Activated T-cell treated with anti-CD3 and anti-CD28 coated beads for 4 hours (primary cell): ENCODE measurements at regions not wholly inside any gene's neighbourhood (a gene's known extent, or its start where the extent isn't known, plus 50 kb on each side); places are given as distances from the start of the nearest gene placed in this dataset.

ENCODE experiments used
- DNase-seq: peaks from one replicate; pipeline ENCODE4 v3.0.0-alpha.2; 2020

DNA sequence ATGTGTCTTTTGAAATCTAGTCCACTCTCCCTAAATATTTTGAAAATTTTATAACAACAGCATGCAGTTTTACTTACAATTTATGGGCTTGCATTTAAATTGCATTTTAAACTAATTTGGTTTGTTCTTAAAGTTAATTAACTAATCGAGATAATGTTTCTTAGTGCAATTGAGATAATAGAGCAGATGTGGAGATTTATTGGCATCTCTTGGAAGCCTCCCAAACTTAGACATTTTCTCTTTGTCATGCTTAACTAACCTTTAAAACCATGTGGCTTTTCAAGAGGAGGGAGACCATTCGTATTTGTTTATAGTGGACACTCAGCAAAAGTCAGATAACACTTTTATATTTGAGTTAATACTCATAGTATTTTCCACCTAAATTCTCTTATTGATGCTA, 887.0 kb upstream of the CELF2 start:
- DNase-seq, result no peak

DNA sequence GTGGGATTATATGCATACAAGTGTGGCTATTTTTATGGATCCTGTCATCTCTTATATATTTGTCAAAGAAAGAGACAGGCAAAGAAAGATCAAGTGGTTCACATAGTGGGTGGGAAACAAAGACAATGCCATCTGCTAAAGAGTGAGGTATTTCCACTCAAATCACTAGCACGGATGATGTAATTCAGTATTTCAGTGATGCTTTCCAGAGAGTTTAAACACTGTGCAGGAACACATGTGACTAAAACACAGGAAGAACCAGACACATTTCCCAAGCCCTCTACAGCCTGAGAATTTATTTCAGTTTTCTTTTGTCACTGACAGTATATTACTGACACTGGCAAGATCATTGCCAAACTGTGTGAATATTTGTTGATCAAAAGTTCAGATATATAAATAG, 885.7 kb upstream of the CELF2 start:
- DNase-seq, result no peak

DNA sequence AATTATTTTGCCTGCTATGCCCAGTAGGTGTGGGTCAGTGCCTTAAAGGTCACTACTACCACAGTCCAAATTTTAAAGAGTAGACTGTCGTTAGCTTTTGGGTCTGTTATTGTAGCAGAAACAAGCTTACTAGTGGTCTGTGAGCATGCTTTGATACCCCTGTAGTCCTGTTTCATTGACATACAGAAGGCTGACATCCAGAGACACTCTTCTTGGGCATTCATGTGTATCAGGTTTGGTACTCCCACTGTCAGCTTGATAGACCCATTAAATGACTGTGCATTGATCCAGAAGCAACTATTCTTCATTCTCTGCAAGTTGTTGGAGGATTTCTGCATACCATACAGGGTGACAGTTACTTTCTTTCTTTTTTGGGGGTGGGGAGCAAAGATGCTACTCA, 884.4 kb upstream of the CELF2 start:
- DNase-seq, result no peak

DNA sequence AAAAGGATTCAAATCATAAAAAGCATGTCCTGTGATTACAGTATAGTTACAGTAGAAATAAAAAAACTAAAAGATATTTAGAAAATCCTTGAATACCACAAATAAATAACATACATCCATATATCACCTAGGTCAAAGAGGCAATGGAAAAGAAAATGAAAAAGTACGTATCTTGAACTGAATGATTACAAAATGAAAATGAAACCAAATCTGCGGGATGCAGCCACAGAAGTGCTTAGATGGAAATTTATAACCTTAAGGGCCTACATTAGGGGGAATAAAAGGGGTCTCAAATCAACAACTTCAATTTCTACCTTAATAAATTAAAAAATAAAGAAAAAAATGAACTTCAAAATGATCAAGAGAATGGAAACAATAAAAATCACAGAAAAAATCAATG, 879.0 kb upstream of the CELF2 start:
- DNase-seq, result no peak

DNA sequence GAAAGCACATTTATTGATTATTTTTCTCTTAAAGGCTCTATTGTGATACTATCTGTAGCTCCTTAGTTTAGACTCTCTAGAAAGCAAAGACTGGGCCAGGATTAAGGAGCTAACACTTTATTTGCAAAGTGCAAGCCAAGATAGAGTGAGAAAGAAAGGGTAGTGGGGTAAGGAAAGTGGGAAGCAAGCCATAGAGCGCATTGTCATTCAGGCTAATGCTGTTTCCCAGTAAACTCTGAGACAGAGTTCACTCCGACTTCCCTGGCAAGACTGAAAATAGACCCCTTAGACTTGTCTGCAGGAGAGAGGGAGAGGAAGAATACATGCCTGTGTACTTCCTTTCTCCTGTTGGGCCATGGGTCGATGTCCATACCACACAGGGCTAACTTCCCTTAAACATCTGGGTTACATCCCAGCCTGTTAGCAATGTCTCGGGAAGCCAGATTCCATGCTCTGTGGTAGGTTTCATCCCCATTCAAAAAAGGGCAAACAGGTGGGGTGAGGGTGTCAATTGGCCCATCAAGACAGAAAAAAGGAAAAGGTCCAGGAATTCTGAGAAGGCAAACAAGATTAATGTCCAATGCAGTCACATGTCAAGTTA, 875.8 kb upstream of the CELF2 start:
- no peak for DNase-seq

DNA sequence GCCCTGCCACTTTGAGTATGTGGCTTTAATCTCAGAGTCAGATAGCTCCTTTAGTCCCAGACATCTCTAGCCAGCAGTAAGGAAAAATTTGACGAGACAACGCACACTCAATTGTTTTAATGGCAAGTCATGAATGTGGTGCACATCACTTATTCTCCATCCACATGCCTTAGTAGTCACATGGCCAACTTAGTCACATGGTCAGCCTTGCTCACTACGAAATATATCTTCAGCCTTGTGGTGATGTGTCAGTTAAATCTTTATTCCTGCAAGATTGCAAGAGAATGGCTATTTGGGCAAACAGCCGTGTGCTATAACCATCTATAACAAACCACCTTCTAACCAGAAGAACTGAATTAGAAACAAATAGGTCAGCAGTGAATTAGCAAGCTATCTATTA, 871.1 kb upstream of the CELF2 start:
- DNase-seq, result no peak

DNA sequence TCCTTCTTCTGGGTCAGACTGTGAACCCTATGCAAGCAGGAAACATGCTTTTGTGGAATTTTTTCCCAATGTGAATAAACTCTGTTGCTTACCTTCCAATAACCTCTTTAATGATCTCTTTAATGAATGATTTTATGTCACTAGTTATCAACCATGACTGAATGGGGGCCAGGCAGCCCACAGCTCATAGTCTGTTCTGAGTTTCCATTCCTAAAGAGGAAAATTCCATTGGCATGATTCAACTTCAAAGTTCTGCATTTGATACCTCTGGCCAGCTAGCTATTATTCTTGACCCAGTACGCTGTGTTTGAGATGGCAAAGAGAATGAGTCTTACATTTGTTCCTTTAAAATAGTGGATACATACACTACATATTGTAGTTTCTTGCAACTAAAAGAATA, 867.8 kb upstream of the CELF2 start:
- DNase-seq, result no peak

DNA sequence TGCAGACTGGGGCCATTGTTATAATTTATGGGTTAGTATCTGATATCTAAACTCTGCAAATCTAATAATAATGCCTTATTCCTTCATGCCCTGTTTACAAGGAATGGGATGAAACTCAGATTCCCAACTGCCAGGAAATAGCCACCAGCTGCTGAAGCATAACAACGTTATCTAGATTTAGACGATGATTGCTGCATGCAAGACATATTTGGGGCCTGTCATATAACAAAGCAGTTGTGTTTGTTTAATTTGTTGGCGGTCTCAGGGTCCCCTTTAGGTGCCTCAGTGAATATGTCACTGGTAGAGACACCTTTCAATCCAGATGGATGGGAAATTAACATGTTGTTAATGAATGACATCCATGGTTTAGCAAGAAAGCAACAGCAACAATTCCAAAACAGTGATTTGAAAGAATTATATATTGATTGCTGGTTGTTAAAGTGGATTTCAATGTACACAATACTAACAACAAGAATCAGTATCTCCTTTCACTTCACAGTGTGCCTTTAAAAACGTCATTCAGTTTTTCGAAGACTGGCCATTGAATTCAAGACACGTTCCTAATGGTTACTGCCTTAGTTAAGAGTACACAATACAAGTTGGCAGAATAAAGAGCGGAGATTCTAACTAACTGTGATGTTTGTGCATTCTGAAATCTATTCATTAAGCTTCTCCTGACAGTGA, 860.6 kb upstream of the CELF2 start:
- no peak for DNase-seq

DNA sequence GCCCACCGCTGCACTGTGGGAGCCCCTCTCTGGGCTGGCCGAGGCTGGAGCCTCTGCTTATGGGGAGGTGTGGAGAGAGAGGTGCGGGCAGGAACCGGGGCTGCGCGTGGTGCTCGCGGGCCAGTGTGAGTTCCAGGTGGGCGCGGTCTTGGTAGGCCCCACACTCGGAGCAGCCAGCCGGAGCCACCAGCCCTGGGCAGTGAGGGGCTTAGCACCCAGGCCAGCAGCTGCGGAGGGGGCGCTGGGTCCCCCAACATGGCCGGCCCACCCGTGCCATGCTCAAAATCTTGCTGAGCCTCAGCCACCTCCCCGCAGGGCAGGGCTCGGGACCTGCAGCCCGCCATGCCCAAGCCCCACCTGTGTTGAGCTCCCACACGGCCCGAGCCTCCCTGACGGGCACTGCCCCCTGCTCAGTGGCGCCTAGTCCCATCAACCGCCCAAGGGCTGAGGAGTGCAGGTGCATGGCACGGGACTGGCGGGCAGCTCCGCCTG, 856.8 kb upstream of the CELF2 start:
- no peak for DNase-seq

DNA sequence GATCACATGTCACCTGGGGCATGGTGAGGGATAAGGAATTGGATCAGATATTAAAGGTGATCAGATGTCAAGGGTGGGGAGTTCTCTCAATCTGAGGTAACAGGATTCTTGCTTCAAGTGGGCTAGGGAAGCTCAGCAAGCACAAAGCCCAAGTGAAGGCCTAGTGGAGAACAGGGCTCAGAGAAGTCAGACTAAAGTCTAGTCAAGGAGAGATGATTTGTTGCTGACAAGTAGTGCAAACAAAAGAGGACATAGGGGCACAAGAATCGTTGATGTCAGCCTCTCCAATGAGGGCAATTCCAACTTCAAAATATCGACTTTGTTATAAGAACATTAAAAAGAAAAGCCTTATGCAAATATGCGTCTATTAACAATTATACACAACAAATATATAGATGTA, 852.8 kb upstream of the CELF2 start:
- DNase-seq, result no peak

DNA sequence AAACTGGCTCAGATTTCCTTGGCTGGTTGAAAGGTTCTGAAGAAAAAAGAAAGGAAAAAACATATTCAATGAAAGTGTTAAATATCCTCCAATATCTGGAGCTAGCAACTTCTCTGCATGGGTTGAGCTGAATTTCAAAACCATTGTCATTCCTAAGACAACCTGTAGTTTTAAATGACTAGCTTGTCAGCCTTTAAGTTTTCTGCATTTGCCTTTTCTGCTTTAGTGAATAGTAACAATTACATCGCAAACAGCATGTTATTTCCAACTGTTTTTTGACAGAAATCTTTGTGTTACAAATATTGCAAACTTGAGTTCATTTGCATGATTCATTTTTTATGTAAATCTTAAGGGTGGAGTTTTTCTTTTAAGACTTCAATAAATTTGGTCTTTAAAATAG, 852.3 kb upstream of the CELF2 start:
- no peak for DNase-seq

DNA sequence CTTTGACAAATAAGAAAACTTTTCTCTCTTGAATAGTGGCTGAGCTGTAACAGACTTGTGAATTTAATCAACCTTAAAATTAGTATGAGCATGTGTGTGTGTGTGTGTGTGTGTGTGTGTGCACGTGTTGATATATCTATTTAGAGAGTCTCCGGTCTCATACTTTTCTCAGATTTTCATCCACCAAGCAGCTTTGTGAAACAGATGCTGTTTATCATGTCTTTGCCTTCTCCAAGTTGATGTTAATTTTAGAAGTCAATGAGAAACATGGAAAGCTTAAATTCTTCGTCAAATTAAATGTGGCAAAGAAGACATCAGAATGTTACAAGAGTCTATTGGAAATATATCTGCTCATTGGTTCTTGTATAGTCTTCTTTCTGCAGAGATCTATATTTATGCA, 839.2 kb upstream of the CELF2 start:
- no peak for DNase-seq

DNA sequence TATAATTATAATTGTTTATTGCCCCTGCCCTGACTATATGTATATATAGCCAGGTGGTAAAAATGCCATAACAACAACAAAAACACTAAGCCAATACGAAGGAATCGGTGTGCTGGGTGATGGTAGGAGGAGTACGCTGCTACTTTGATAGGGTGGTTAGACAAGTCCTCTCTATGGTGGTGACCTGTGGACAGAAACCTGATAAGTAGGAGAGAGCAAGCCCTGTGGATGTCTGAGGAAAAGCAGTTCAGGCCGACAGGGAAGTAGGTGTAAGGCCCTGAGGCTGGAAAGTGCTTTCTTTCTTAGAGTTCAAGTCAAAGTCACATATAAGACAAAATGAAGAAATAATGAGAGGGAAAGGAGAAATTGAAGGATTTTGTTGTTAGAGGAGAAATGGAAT, 823.8 kb upstream of the CELF2 start:
- DNase-seq, result no peak

DNA sequence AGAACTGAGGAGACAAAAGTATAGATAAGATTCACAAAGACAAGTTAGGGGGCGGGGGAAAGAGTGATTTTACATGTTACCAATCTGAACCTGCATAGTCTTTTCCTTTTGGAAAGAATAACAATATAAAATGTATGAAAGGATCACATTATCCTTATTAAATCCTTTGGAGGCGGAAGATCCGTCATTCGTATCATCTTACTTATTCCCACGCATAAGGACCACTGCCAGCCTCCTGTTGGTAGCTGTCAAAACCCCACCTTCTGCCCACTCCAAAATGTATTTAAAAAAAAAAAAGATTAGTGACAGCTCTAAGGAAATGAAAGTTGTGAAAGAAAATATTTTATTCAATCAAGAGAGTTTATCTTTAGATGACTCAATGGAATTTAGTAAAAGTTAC, 821.0 kb upstream of the CELF2 start:
- DNase-seq, result no peak

DNA sequence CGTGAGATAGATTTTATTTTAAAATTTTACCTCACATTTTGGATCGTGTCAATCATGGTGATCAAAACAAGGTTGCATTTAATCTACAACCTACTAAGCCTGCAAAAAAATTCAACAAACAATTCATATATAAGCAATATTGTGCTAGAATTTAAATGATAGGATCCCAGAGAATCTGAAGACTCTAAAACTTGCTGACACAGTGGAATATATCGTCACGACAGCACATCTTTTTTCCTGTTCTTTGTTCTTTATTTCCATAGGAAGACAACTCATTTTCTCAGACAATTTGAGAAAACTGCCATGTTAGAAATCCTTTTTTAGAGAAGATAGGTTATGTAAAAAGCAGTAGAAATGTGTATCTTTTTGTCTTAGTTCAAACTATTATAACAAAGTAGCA, 820.2 kb upstream of the CELF2 start:
- no peak for DNase-seq

DNA sequence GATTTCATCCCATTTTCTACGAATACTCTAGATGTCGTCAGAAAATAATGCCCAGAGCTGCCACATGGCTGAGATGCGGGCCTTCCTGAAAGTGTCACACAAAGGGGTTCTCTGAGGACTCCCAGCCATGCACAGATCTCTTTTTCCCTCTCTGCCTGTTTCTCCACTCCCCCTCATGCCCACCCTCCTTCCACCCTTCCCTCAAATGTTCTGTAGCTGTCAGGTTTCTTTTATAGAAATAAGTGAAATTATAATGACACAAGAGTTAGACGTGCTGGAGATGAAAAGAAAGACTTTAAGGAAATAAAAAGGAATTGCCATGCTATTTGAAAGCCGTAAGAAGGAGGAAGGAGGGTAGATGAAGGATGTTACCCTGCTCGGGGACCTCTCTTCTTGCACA, 819.3 kb upstream of the CELF2 start:
- no peak for DNase-seq

DNA sequence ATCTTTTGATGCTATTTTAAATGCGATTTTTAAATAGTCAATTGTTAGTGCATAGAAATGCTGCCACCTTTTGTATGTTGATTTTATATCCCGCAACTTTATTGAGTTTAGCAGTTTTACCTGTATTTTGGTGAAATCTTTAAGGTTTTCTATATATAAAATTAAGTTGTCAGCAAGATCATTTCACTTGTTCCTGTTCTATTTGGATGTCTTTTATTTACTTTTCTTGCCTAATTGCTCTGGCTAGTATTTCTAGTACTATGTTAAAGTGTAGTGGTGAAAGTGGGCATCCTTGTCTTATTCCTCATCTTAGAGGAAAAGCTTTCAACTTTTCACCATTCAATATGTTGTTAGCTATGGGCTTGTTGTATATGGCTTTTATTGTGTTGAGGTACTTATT, 813.3 kb upstream of the CELF2 start:
- DNase-seq, result no peak

DNA sequence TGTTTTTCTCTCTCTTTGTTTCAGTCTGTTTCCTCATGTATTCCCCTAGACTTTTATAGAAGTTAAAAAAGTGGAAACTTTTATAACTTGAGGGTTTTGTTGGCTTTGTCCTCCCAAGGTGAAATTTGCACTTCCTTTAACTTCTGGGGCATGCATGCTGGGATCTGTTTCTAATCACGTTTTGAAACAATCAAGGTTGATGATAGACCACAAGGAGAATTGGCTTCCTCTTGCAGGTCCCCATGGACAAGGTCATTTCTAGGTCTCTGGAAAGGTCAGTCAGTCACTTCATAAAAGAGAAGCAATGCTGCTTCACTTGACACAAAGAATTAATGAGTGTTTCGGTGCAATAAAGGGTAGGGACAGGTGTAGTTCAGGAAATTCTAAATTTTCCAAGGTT, 811.8 kb upstream of the CELF2 start:
- DNase-seq, result no peak

DNA sequence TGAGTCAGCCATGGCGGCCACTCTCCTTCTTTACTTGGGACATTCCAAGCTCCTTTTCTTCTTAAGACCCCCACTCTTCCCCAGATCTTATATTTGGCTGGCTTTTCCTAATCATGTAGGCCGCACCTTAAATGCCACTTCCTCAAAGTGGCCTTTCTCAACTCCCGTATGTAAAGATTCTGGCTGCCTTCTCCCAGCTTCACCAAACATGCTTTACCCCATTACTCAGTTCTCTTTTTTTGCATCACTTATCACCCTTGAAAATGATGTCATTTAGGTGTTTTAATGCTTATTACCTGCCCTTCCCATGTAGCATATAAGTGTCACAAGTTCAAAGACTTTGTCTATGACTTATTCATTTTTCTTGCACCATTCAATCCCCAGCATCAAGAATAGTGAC, 810.1 kb upstream of the CELF2 start:
- DNase-seq, result no peak

DNA sequence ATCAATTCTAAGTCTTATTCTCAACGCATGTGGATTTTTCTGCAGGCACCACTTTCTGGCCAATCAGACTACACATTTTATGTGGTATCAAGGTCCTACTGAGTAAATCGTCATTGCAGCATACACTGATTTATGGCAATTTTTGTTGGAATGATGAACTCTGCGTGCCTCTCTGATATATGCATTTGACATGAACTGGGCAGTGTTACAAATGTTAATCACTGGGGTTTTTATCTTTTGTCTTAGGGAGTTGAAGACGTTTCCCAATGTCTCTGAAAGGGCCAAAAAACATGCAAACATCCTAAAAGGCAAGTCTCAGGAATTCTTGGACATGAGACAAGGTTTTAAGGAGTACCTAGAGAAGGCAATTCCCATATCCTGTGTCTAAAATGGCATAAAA, 809.5 kb upstream of the CELF2 start:
- DNase-seq, result no peak

DNA sequence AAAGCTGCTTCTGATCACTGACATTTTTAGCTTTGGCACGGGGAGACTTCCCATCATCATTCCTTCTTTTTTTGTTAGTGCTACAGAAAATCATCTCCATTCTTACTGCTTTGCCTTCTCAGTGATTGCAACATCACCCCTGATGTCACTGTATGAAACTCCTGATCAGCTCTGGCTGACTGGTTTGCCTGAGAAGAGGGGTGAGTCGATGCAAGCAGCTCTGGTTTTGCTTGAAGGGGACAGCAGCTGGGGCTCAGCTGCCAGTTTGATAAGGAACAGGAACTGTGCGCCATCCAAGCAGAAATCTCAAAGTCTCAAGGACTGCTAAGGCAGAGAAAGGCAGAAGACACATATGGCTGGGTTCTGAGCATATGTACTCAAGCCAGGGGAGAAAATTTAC, 808.5 kb upstream of the CELF2 start:
- no peak for DNase-seq

DNA sequence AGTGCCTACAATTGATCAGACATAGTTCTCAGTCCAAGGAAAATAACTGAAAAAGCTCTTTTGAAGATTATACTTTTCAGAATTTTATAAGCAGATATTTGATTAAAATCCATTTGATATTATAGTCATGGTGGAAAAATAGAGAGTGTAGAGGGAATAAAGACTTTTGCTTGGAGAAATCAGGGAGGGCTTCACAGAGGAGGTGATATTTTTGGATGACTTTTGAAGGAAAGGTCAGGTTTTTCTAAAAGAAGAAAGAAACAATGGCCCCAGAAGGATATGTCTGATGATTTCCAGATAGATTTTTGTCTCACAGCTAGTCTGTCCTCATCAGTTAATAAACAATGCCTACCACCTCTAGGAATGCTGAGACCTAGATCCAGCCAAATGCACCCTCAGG, 806.3 kb upstream of the CELF2 start:
- no peak for DNase-seq

DNA sequence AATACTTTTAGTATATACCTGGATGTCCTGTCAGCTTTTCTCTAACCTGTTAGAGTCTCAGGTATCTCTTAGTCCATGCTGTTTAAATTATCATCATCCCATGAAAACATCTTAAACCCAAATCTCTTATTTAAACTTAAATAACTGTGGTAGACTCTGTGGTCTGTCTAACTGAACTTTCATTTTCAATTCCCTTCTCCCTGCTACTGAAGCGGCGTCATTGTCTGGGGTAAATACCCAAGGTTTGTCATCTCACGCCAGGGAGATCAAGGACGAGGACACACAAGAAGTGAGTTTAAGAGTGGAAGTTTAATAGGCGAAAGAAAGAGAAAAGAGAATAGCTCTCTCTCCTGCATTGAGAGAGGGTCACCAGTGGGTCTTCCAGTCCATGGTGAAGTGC, 804.4 kb upstream of the CELF2 start:
- no peak for DNase-seq

DNA sequence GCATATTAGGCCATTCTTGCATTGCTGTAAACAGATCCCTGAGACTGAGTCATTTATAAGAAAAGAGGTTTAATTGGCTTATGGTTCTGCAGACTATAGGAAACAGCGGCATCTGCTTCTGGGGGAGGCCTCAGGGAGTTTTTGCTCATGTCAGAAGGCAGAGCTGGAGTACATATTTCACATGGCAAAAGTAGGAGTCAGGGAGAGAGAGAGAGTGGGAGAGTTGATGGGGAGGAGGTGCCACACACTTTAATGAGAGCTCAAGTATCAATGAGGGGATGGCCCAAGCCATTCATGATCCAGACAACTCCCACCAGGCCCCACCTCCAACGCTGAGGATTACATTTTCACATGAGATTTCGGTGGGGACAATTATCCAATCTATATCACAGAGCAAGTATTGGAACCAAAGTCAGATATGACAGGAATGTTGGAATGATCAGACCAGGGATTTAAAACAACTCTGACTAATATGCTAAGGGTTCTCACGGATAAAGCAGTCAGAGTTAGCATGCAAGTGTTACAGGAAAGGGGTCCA, 795.3 kb upstream of the CELF2 start:
- no peak for DNase-seq

DNA sequence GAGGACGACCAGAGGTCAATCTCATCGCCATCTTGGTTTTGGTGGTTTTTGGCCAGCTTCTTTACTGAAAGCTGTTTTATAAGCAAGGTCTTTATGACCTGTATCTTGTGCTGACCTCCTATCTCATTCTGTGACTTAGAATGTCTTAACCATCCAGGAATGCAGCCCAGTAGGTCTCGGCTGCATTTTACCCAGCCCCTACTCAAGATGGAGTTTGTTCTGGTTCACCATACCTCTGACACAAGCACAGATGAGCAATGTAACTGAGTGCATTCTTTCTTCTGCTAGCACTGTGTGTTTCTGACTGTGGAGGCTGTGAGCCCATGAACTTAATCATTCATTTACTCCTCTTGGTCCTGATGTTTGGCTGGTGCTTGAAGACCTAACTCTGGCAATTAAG, 794.5 kb upstream of the CELF2 start:
- no peak for DNase-seq
